H1 (cell line): ENCODE measurements at regions not wholly inside any gene's neighbourhood (a gene's known extent, or its start where the extent isn't known, plus 50 kb on each side); places are given as distances from the start of the nearest gene placed in this dataset.

Experiments used
- ASH2L ChIP-seq: fragments of 200-600, 300-600 bp; sonication (generic); IDR thresholded peaks from one replicate; pipeline ENCODE4 v1.7.1; 2017; ENCODE audit warnings: low read length
- CHD7 ChIP-seq: fragments of 300-600 bp; sonication (generic); IDR thresholded peaks from 2 replicates; pipeline ENCODE4 v1.7.1; 2012; ENCODE audit warnings: low read length, moderate library complexity, mild to moderate bottlenecking, inconsistent platforms; ENCODE audit not compliant: insufficient replicate concordance

- no peak for TF ChIP-seq CHD7
- no peak for TF ChIP-seq ASH2L
Measured at GRCh38 chr18:11372163-11372562, 222.8 kb upstream of the PIEZO2 start (continued).
